ENCODE measurements at regions not wholly inside any gene's neighbourhood (a gene's known extent, or its start where the extent isn't known, plus 50 kb on each side); places are given as distances from the start of the nearest gene placed in this dataset.

DNA sequence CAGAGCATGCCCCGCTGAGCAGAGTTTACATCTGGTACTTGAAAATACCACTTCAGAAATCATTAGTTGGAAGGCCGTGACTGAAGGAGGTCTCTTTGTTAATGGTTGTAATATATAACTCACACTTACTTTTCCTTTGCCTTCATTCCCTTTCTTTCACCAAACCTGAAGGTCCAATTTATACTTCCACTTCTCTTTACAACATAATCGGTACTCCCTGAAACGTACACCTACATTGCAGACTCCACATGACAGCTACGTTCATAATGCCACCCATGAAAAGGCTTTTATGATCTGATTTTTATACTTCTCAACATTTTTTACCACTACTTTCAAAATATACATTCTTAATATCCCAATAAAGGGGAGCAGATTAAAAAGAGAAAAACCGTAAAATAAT lies 298.7 kb downstream of the C4orf33 start:
- Histone ChIP-seq H3K36me3 (ENCODE audit: control insufficient read depth, insufficient read depth, low read length) (no peaks in the 10 kb centered on the region), H3K4me3 (ENCODE audit: low read length) (no peak overlapping the region), H3K4me1 (ENCODE audit: control insufficient read depth, insufficient read depth, low read length) (no peaks in the 10 kb centered on the region), H3K27me3 (ENCODE audit: control insufficient read depth, insufficient read depth, low read length) (no peaks in the 10 kb centered on the region), H3K9me3 (ENCODE audit: control insufficient read depth, insufficient read depth, low read length) (peaks cover 7% of the 10 kb centered on the region), H3K27ac (ENCODE audit: low read length) (no peak overlapping the region)
- 100% methylated on average over 1 of the region's 6 CpGs for WGBS (ENCODE audit: insufficient coverage, insufficient read length)
- no peak for DNase-seq (ENCODE audit: low read depth, low spot score)

DNA sequence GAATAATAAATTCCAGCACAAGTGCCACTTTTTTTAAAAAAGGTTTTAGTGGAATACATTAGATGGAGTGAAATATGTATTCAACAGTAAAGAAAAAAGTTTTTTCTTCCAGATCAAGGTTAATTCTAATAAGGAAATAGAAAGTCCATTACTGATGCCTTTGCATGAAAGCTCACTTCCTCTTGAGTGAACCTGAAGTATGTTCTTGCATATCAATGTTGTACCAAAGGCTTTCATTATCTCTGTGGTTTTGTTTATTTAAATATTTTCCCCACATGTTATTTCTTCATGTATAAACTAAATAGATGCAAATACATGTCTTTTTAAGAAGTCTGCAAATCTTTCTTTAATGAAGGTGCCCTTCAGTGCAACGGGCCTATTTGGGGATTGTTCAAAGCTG lies 307.9 kb downstream of the C4orf33 start:
- Histone ChIP-seq H3K27ac (ENCODE audit: low read length) (no peak overlapping the region), H3K36me3 (ENCODE audit: control insufficient read depth, insufficient read depth, low read length) (no peaks in the 10 kb centered on the region), H3K4me1 (ENCODE audit: control insufficient read depth, insufficient read depth, low read length) (no peaks in the 10 kb centered on the region), H3K4me3 (ENCODE audit: low read length) (no peak overlapping the region), H3K27me3 (ENCODE audit: control insufficient read depth, insufficient read depth, low read length) (no peaks in the 10 kb centered on the region), H3K9me3 (ENCODE audit: control insufficient read depth, insufficient read depth, low read length) (no peaks in the 10 kb centered on the region)
- no peak for DNase-seq (ENCODE audit: low read depth, low spot score)
- WGBS (ENCODE audit: insufficient coverage, insufficient read length): no CpG with 5 or more reads among the region's 1 CpG

DNA sequence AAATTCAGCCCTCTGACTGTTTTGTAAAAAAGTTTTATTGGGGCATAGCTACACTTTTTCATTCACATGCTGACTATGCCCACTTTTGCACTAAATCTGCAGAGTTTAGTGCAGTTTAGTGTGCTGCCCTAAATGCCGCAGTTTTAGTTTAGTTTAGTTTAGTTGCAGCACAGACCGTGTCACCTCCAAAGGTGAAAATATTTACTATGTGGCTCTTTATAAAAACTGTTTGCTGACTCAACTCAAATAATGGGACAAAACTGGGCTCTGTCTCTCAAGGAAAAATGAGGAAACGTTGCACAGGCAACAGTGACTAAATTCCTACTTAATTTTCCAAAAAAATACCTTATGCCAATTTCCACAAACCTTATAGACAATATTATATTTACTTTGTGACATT lies 314.2 kb downstream of the C4orf33 start:
- WGBS (ENCODE audit: insufficient coverage, insufficient read length): no CpG with 5 or more reads among the region's 3 CpGs

DNA sequence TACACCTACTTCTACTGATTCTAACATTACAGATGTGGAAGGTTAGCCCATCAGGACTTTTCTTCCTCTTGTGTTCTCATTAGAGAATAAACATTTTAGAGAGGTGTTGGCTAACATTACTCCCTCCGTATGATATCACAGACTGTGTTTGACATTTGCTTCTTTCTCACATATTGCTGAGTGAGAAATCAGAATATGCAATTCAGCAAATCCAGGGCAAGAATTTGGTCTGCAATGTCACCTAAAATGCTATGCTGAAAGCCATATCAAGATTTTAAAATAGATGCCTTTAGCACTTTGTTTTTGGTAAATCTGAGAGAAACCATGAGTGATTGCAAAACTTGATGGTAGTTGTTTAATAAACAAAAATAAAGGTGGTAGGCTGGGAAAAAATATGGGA lies 319.1 kb downstream of the C4orf33 start:
- DNase-seq (ENCODE audit: low read depth, low spot score): no peak
- no peaks in the 10 kb centered on the region for H3K9me3 ChIP-seq (ENCODE audit: control insufficient read depth, insufficient read depth, low read length)
- no peaks in the 10 kb centered on the region for H3K36me3 ChIP-seq (ENCODE audit: control insufficient read depth, insufficient read depth, low read length)
- H3K27ac ChIP-seq (ENCODE audit: low read length): no peak overlapping the region
- no peaks in the 10 kb centered on the region for H3K4me1 ChIP-seq (ENCODE audit: control insufficient read depth, insufficient read depth, low read length)
- no peaks in the 10 kb centered on the region for H3K27me3 ChIP-seq (ENCODE audit: control insufficient read depth, insufficient read depth, low read length)
- H3K4me3 ChIP-seq (ENCODE audit: low read length): no peak overlapping the region
- WGBS (ENCODE audit: insufficient coverage, insufficient read length): no CpG with 5 or more reads among the region's 1 CpG

More for the DNA sequence above, 314.2 kb downstream of the C4orf33 start:
- Histone ChIP-seq H3K4me1 (ENCODE audit: control insufficient read depth, insufficient read depth, low read length) (no peaks in the 10 kb centered on the region), H3K27ac (ENCODE audit: low read length) (no peak overlapping the region), H3K27me3 (ENCODE audit: control insufficient read depth, insufficient read depth, low read length) (no peaks in the 10 kb centered on the region), H3K36me3 (ENCODE audit: control insufficient read depth, insufficient read depth, low read length) (no peaks in the 10 kb centered on the region), H3K4me3 (ENCODE audit: low read length) (no peak overlapping the region), H3K9me3 (ENCODE audit: control insufficient read depth, insufficient read depth, low read length) (no peaks in the 10 kb centered on the region)
- no peak for DNase-seq (ENCODE audit: low read depth, low spot score)

DNA sequence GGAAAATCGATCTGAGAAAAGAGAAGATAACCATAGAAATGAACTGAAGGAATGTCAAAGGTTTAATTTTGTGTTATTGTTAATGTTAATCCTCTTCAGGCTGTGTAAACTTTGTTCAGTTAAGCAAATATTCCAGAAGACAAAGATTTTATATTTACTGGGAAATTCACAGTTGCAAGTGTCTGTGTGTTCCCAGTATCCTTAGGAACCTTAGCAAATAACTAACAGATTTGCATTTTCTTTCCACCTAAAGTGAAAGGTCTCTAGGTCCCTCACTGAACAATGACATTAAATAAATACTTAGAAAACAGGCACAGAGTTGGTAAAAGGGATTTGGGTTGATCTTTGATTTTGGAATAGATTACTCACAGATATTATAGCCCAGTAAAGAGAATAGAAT lies 324.7 kb downstream of the C4orf33 start:
- WGBS (ENCODE audit: insufficient coverage, insufficient read length): no CpG with 5 or more reads among the region's 1 CpG
- no peaks in the 10 kb centered on the region for H3K36me3 ChIP-seq (ENCODE audit: control insufficient read depth, insufficient read depth, low read length)
- H3K27me3 ChIP-seq (ENCODE audit: control insufficient read depth, insufficient read depth, low read length): no peaks in the 10 kb centered on the region
- H3K4me1 ChIP-seq (ENCODE audit: control insufficient read depth, insufficient read depth, low read length): no peaks in the 10 kb centered on the region
- no peaks in the 10 kb centered on the region for H3K9me3 ChIP-seq (ENCODE audit: control insufficient read depth, insufficient read depth, low read length)
- no peak overlapping the region for H3K27ac ChIP-seq (ENCODE audit: low read length)
- DNase-seq (ENCODE audit: low read depth, low spot score): no peak
- H3K4me3 ChIP-seq (ENCODE audit: low read length): no peak overlapping the region

DNA sequence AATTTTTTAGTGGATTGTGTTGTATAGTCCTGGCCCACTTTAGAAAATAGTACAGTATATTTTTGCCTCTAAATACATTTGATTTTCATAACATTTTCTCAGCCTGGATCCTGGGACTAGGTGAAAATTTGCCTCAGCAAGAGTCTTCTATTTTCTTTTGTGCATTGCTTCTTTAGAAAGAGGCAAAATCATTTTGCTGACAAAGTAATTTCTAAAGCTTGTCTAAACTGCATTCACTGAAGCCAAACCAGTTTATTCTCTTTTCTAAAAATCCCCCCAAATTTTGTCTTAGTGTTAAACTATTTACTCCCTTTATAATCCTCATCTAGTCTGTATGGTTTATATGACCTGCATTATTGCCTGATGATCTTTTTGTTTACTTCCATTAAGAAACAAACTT lies 326.3 kb downstream of the C4orf33 start:
- H3K27ac ChIP-seq (ENCODE audit: low read length): no peak overlapping the region
- no peaks in the 10 kb centered on the region for H3K4me1 ChIP-seq (ENCODE audit: control insufficient read depth, insufficient read depth, low read length)
- H3K4me3 ChIP-seq (ENCODE audit: low read length): no peak overlapping the region
- no peaks in the 10 kb centered on the region for H3K9me3 ChIP-seq (ENCODE audit: control insufficient read depth, insufficient read depth, low read length)
- H3K36me3 ChIP-seq (ENCODE audit: control insufficient read depth, insufficient read depth, low read length): no peaks in the 10 kb centered on the region
- no peaks in the 10 kb centered on the region for H3K27me3 ChIP-seq (ENCODE audit: control insufficient read depth, insufficient read depth, low read length)
- DNase-seq (ENCODE audit: low read depth, low spot score): no peak

DNA sequence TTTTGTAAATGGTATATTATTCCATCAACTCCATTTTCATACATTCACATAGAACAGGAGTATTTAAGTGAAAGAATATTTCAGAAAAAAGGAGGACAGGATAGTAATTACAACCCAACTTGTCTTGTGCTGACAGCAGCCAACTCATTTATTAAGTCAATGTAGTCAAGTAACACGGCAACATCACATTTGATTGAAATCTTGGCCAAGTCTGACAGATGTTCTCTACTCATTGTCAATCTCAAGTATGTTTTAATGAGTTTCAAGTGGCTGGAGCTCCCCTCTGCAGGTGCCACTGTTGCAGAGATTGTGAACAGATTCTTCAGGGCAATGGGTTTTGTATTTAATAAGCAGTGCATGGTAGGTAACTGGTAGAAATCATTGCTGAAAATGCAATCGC lies 332.5 kb downstream of the C4orf33 start:
- Histone ChIP-seq H3K27ac (ENCODE audit: low read length) (no peak overlapping the region), H3K27me3 (ENCODE audit: control insufficient read depth, insufficient read depth, low read length) (no peaks in the 10 kb centered on the region), H3K9me3 (ENCODE audit: control insufficient read depth, insufficient read depth, low read length) (no peaks in the 10 kb centered on the region), H3K36me3 (ENCODE audit: control insufficient read depth, insufficient read depth, low read length) (no peaks in the 10 kb centered on the region), H3K4me1 (ENCODE audit: control insufficient read depth, insufficient read depth, low read length) (no peaks in the 10 kb centered on the region), H3K4me3 (ENCODE audit: low read length) (no peak overlapping the region)
- no peak for DNase-seq (ENCODE audit: low read depth, low spot score)
- no CpG with 5 or more reads among the region's 2 CpGs for WGBS (ENCODE audit: insufficient coverage, insufficient read length)

DNA sequence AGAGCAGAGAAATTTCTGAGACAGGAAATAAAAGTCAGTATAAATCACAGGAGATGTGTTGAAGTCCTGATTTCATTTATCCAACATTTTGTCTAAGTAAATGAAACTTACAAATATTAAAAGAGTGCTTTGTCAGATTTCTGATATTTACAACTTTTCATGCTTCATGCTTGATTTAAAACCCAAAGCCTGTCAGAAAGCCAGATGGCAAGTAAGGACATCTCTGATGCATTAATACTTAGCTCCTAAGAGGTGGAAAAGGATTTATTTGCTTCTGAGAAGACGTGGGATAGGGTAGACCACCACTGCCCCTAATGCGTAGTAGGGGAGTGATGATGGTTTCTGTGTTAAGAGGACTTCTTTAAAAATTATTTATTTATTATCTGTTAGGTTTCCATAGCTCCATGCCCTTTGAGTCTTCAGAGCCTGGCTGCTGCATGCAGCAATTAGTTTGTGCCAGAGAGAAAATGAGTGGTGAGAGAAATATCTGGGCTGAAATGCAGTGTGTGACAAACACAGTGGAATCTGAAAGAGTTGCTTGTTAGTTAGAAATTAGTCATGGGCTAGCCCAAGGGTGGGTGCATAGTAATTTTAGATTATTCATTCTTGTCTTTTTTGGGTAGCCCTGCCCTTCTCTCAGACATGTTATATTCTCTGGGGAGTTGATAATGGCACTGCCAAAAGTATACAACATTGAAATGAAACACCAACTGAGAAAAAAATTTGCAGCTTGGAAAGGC lies 333.8 kb downstream of the C4orf33 start:
- Histone ChIP-seq H3K27me3 (ENCODE audit: control insufficient read depth, insufficient read depth, low read length) (no peaks in the 10 kb centered on the region), H3K9me3 (ENCODE audit: control insufficient read depth, insufficient read depth, low read length) (no peaks in the 10 kb centered on the region), H3K36me3 (ENCODE audit: control insufficient read depth, insufficient read depth, low read length) (no peaks in the 10 kb centered on the region), H3K27ac (ENCODE audit: low read length) (no peak overlapping the region), H3K4me3 (ENCODE audit: low read length) (no peak overlapping the region), H3K4me1 (ENCODE audit: control insufficient read depth, insufficient read depth, low read length) (no peaks in the 10 kb centered on the region)
- WGBS (ENCODE audit: insufficient coverage, insufficient read length): no CpG with 5 or more reads among the region's 2 CpGs
- no peak for DNase-seq (ENCODE audit: low read depth, low spot score)

DNA sequence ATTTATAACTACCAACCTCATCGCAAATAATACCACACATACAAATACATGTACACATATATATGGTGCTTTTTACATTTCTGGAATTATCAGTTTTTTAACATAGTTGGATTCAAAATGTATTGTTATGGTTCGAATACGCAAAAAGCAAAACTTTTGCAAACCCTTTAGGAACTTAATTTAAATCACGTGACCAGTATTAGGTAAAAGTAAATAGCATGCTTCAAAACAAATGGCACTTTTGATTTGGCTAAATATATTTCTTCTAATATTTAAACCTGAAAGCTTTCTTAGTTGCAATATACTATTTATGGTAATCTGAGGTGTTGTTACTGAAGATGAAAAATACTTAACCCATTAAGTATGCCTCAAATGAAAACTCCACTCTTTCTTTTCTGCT lies 341.4 kb downstream of the C4orf33 start:
- no peak overlapping the region for H3K27ac ChIP-seq (ENCODE audit: low read length)
- no peak for DNase-seq (ENCODE audit: low read depth, low spot score)
- no peaks in the 10 kb centered on the region for H3K27me3 ChIP-seq (ENCODE audit: control insufficient read depth, insufficient read depth, low read length)
- H3K36me3 ChIP-seq (ENCODE audit: control insufficient read depth, insufficient read depth, low read length): no peaks in the 10 kb centered on the region
- WGBS (ENCODE audit: insufficient coverage, insufficient read length): 100% methylated on average over 1 of the region's 4 CpGs
- H3K4me1 ChIP-seq (ENCODE audit: control insufficient read depth, insufficient read depth, low read length): no peaks in the 10 kb centered on the region
- no peak overlapping the region for H3K4me3 ChIP-seq (ENCODE audit: low read length)
- no peaks in the 10 kb centered on the region for H3K9me3 ChIP-seq (ENCODE audit: control insufficient read depth, insufficient read depth, low read length)

DNA sequence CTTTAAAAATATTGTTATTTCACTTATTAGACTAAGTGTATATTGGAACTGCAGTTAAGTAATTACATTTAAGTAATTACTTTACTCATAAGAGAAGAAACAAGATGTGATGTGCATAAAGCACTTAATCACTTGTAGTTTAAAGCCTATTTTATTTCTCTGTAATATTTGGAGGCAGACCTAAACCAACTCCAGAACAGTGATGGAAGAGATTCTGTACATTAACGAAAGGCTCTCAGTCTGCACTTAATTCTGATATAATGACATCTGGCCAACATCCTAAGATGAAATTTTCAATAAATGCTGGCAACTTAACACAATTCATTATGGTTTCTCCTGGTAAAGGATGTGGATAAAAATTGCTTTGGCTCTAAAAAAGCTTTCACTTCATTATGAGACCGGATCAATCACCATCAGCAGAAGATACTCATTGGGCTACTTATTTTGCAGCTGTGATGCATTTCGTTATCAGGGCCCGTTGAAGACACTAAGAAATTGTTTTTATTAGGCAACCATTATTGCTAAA lies 342.6 kb downstream of the C4orf33 start:
- no peak overlapping the region for H3K27ac ChIP-seq (ENCODE audit: low read length)
- no peaks in the 10 kb centered on the region for H3K27me3 ChIP-seq (ENCODE audit: control insufficient read depth, insufficient read depth, low read length)
- no peaks in the 10 kb centered on the region for H3K36me3 ChIP-seq (ENCODE audit: control insufficient read depth, insufficient read depth, low read length)
- DNase-seq (ENCODE audit: low read depth, low spot score): no peak
- no peaks in the 10 kb centered on the region for H3K4me1 ChIP-seq (ENCODE audit: control insufficient read depth, insufficient read depth, low read length)
- no peak overlapping the region for H3K4me3 ChIP-seq (ENCODE audit: low read length)
- no peaks in the 10 kb centered on the region for H3K9me3 ChIP-seq (ENCODE audit: control insufficient read depth, insufficient read depth, low read length)
- no CpG with 5 or more reads among the region's 4 CpGs for WGBS (ENCODE audit: insufficient coverage, insufficient read length)

DNA sequence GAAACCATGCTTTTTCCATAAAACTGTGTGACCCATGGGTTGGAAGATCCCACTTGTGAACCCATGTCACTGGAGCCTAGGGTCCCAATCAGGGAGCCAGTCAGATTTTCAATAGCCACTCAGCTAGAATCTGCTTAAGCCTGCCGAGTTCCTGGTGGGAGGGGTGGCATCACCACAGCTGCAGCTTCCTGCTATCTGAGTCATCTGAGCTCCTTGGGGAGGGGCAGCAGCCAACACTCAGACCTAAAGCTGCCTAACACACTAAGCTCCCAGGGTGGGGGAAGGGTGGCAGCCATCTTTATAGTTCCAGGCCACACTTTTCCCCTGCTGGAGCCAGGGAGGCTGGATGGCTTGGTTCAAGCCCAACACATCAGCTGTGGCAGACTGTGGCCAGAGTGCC lies 350.1 kb downstream of the C4orf33 start:
- no peak overlapping the region for H3K4me3 ChIP-seq (ENCODE audit: low read length)
- no peak overlapping the region for H3K27ac ChIP-seq (ENCODE audit: low read length)
- H3K36me3 ChIP-seq (ENCODE audit: control insufficient read depth, insufficient read depth, low read length): no peaks in the 10 kb centered on the region
- 0 out of 2 replicates have a peak, but pooled peaks cover 3% of the 10 kb centered on the region for H3K4me1 ChIP-seq (ENCODE audit: control insufficient read depth, insufficient read depth, low read length)
- no CpG with 5 or more reads among the region's 1 CpG for WGBS (ENCODE audit: insufficient coverage, insufficient read length)
- no peaks in the 10 kb centered on the region for H3K27me3 ChIP-seq (ENCODE audit: control insufficient read depth, insufficient read depth, low read length)
- H3K9me3 ChIP-seq (ENCODE audit: control insufficient read depth, insufficient read depth, low read length): no peaks in the 10 kb centered on the region
- DNase-seq (ENCODE audit: low read depth, low spot score): peak; percentile 9

All from iPS DF 6.9 (cell line).